ENCODE measurements at regions not wholly inside any gene's neighbourhood (a gene's known extent, or its start where the extent isn't known, plus 50 kb on each side); places are given as distances from the start of the nearest gene placed in this dataset.

DNA sequence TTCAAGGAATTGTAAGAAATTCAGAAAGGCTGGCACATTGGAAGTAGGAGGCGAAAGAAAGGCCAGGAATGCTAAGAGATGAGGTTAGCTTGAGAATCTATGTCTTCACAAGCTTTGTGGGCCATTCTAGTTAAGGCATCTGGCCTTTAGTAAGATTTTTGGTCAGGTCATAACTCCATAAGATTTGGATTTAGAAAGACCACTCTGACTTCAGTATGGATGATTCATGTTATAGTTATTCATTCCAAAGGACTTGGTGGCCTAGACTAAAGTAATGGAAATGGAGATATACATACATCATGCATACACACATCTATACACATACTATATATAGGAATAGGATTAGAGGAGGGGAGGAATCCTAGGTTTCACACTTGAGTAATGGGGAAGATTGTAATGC lies 77.5 kb downstream of the SEPTIN7 start:
- TF ChIP-seq, protein P1, sequence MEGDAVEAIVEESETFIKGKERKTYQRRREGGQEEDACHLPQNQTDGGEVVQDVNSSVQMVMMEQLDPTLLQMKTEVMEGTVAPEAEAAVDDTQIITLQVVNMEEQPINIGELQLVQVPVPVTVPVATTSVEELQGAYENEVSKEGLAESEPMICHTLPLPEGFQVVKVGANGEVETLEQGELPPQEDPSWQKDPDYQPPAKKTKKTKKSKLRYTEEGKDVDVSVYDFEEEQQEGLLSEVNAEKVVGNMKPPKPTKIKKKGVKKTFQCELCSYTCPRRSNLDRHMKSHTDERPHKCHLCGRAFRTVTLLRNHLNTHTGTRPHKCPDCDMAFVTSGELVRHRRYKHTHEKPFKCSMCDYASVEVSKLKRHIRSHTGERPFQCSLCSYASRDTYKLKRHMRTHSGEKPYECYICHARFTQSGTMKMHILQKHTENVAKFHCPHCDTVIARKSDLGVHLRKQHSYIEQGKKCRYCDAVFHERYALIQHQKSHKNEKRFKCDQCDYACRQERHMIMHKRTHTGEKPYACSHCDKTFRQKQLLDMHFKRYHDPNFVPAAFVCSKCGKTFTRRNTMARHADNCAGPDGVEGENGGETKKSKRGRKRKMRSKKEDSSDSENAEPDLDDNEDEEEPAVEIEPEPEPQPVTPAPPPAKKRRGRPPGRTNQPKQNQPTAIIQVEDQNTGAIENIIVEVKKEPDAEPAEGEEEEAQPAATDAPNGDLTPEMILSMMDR (IDR thresholded peaks at IDR 0.05; ENCODE audit: extremely low read depth in 1 of 2, insufficient read depth in 1 of 2, low read depth in 1 of 2, low read length in 2 of 2), result no peak
- TF ChIP-seq POLR2A (IDR thresholded peaks at IDR 0.05; ENCODE audit: low read depth, low read length) (no peak), EZH2 (IDR thresholded peaks at IDR 0.05; ENCODE audit: borderline replicate concordance, low read depth, low read length, severe bottlenecking) (no peak), FOS (IDR thresholded peaks at IDR 0.05; ENCODE audit: borderline replicate concordance, insufficient read depth, low read length) (no peak), POLR2AphosphoS5 (IDR thresholded peaks at IDR 0.05; ENCODE audit: insufficient read depth, low read depth, low read length) (no peak)

All from endothelial cell of umbilical vein (primary cell).